ENCODE measurements at regions not wholly inside any gene's neighbourhood (a gene's known extent, or its start where the extent isn't known, plus 50 kb on each side); places are given as distances from the start of the nearest gene placed in this dataset.
A peak's percentile ranks its signal among the peaks of the same experiment; 100 is the strongest.

- H3K36me3 Mint-ChIP-seq (ENCODE audit: low read depth) = no peaks in the 10 kb centered on the region
- no peak for TF ChIP-seq CTCF (IDR thresholded peaks at IDR 0.05; ENCODE audit: unreplicated experiment in 3 of 3)
- H3K4me3 Mint-ChIP-seq = no peak overlapping the region
- H3K27ac Mint-ChIP-seq = peak overlapping the region in 1 of 3 experiments; percentile 7
- H3K9me3 Mint-ChIP-seq = no peaks in the 10 kb centered on the region
- peaks cover 49% of the 10 kb centered on the region for H3K4me1 Mint-ChIP-seq
- no peaks in the 10 kb centered on the region for H3K27me3 Mint-ChIP-seq (ENCODE audit: low read depth)
Measured at GRCh38 chr18:45374236-45374635, 241.0 kb upstream of the SLC14A2 start.

- TF ChIP-seq CTCF (IDR thresholded peaks at IDR 0.05; ENCODE audit: unreplicated experiment in 3 of 3) = no peak
- no peaks in the 10 kb centered on the region for H3K9me3 Mint-ChIP-seq
- H3K27ac Mint-ChIP-seq = peak overlapping the region; percentile 15 to 58 (median 28)
- H3K36me3 Mint-ChIP-seq (ENCODE audit: low read depth) = no peaks in the 10 kb centered on the region
- no peaks in the 10 kb centered on the region for H3K27me3 Mint-ChIP-seq (ENCODE audit: low read depth)
- no peak overlapping the region for H3K4me3 Mint-ChIP-seq
- peaks cover 48% of the 10 kb centered on the region for H3K4me1 Mint-ChIP-seq
Measured at GRCh38 chr18:45374878-45375630, 240.2 kb upstream of the SLC14A2 start.

GRCh38 chr18:45376193-45376592, 239.1 kb upstream of the SLC14A2 start:
- TF ChIP-seq CTCF (IDR thresholded peaks at IDR 0.05; ENCODE audit: unreplicated experiment in 3 of 3) = no peak
- peak overlapping the region in 1 of 3 experiments; percentile 42 for H3K27ac Mint-ChIP-seq
- no peak overlapping the region for H3K4me3 Mint-ChIP-seq
- no peaks in the 10 kb centered on the region for H3K9me3 Mint-ChIP-seq
- no peaks in the 10 kb centered on the region for H3K36me3 Mint-ChIP-seq (ENCODE audit: low read depth)
- no peaks in the 10 kb centered on the region for H3K27me3 Mint-ChIP-seq (ENCODE audit: low read depth)
- peaks cover 36% of the 10 kb centered on the region for H3K4me1 Mint-ChIP-seq

GRCh38 chr18:45378308-45378707, 237.0 kb upstream of the SLC14A2 start:
- no peak overlapping the region for H3K4me3 Mint-ChIP-seq
- H3K4me1 Mint-ChIP-seq = peaks cover 39% of the 10 kb centered on the region
- H3K27ac Mint-ChIP-seq = no peak overlapping the region
- no peaks in the 10 kb centered on the region for H3K27me3 Mint-ChIP-seq (ENCODE audit: low read depth)
- H3K9me3 Mint-ChIP-seq = no peaks in the 10 kb centered on the region
- TF ChIP-seq CTCF (IDR thresholded peaks at IDR 0.05; ENCODE audit: unreplicated experiment in 3 of 3) = no peak
- no peaks in the 10 kb centered on the region for H3K36me3 Mint-ChIP-seq (ENCODE audit: low read depth)

- H3K27me3 Mint-ChIP-seq (ENCODE audit: low read depth) = no peaks in the 10 kb centered on the region
- no peak for TF ChIP-seq CTCF (IDR thresholded peaks at IDR 0.05; ENCODE audit: unreplicated experiment in 3 of 3)
- H3K27ac Mint-ChIP-seq = peak overlapping the region in 2 of 3 experiments; percentile 7 to 21
- no peak overlapping the region for H3K4me3 Mint-ChIP-seq
- no peaks in the 10 kb centered on the region for H3K9me3 Mint-ChIP-seq
- peaks cover 40% of the 10 kb centered on the region for H3K4me1 Mint-ChIP-seq
- no peaks in the 10 kb centered on the region for H3K36me3 Mint-ChIP-seq (ENCODE audit: low read depth)
Measured at GRCh38 chr18:45378933-45379332, 236.3 kb upstream of the SLC14A2 start.

- no peak for TF ChIP-seq CTCF (IDR thresholded peaks at IDR 0.05; ENCODE audit: unreplicated experiment in 3 of 3)
- no peaks in the 10 kb centered on the region for H3K9me3 Mint-ChIP-seq
- H3K36me3 Mint-ChIP-seq (ENCODE audit: low read depth) = no peaks in the 10 kb centered on the region
- peak overlapping the region in 1 of 3 experiments; percentile 7 for H3K27ac Mint-ChIP-seq
- no peak overlapping the region for H3K4me3 Mint-ChIP-seq
- peaks cover 47% of the 10 kb centered on the region for H3K4me1 Mint-ChIP-seq
- no peaks in the 10 kb centered on the region for H3K27me3 Mint-ChIP-seq (ENCODE audit: low read depth)
Measured at GRCh38 chr18:45379903-45380302, 235.4 kb upstream of the SLC14A2 start.

All from nephron (organoid).